B cell (primary cell): ENCODE measurements at regions not wholly inside any gene's neighbourhood (a gene's known extent, or its start where the extent isn't known, plus 50 kb on each side); places are given as distances from the start of the nearest gene placed in this dataset.

Experiments
- ATAC-seq: fragments of 200-7000 bp; cut with Tn5 transposase; one replicate; pipeline ENCODE4 v1.10.0; 2021; ENCODE audit warnings: low read depth, mild to moderate bottlenecking, moderate number of reproducible peaks, moderate library complexity
- CTCF ChIA-PET: fragments of 350-600 bp; sonication (Branson Sonifier 250); formaldehyde crosslinking; loops from one replicate; lab custom pipeline; 2021; ENCODE audit warnings: antibody characterized with exemption, inconsistent platforms; lab: Charles Lee
- POLR2A ChIA-PET: fragments of 350-600 bp; sonication (Branson Sonifier 250); formaldehyde crosslinking; loops from one replicate; lab custom pipeline; 2021; ENCODE audit warnings: antibody characterized with exemption; lab: Charles Lee
- DNase-seq: peaks from one replicate; pipeline ENCODE4 v3.0.0; 2013
- H2AFZ ChIP-seq: 2 replicates; pipeline ENCODE4 v1.6.1; 2012; ENCODE audit warnings: mild to moderate bottlenecking, low read depth, low read length; ENCODE audit not compliant: insufficient read depth, poor library complexity, severe bottlenecking
- H3K27ac ChIP-seq, 2 donors: 1 replicate in 1 of 2; 2 replicates in 1 of 2; pipeline ENCODE4 v1.5.1; 2012 to 2013; ENCODE audit warnings: low read length in 2 of 2, mild to moderate bottlenecking in 2 of 2, moderate library complexity in 1 of 2
- H3K27me3 ChIP-seq, 4 experiments: fragments of 200-600 bp in 1 of 4; sonication (generic) in 1 of 4; replicated peaks in 1 of 4; 1 replicate in 2 of 4; 2 replicates in 2 of 4; pipeline versions ENCODE4 v1.6.1 to v1.7.0; 2013 to 2016; ENCODE audit warnings: low read length in 3 of 4, mild to moderate bottlenecking in 2 of 4, mixed read lengths in 1 of 4, moderate library complexity in 1 of 4; ENCODE audit not compliant: insufficient read depth in 4 of 4, control insufficient read depth in 3 of 4; ENCODE audit errors: control extremely low read depth in 1 of 4
- H3K36me3 ChIP-seq, 2 experiments: replicated peaks in 1 of 2; 1 replicate in 1 of 2; 2 replicates in 1 of 2; pipeline versions ENCODE4 v1.6.1 to v1.7.1; 2013; ENCODE audit warnings: low read length in 1 of 2; ENCODE audit not compliant: insufficient read depth in 2 of 2, control insufficient read depth in 1 of 2; ENCODE audit errors: control extremely low read depth in 1 of 2, extremely low read depth in 1 of 2
- H3K4me1 ChIP-seq, 2 donors: fragments of 200-600 bp in 1 of 2; sonication (generic) in 1 of 2; 1 replicate in 1 of 2; 2 replicates in 1 of 2; pipeline versions ENCODE4 v1.5.1 to v1.6.1; 2013 to 2017; ENCODE audit warnings: low read length in 2 of 2; ENCODE audit not compliant: control insufficient read depth in 2 of 2, insufficient read depth in 2 of 2
- H3K4me2 ChIP-seq: replicated peaks from 2 replicates; pipeline ENCODE3; 2012; ENCODE audit warnings: mild to moderate bottlenecking, low read depth, low read length; ENCODE audit not compliant: poor library complexity, severe bottlenecking
- H3K4me3 ChIP-seq, 5 experiments: fragments of 200-600 bp in 1 of 5; sonication (generic) in 1 of 5; 1 replicate in 3 of 5; 2 replicates in 2 of 5; pipeline versions ENCODE4 v1.5.1 to v1.7.0; 2011 to 2016; ENCODE audit warnings: low read length in 4 of 5, mild to moderate bottlenecking in 4 of 5, low read depth in 2 of 5, control low read depth in 1 of 5, moderate library complexity in 1 of 5; ENCODE audit not compliant: insufficient read depth in 1 of 5; ENCODE audit errors: control extremely low read depth in 1 of 5, extremely low read depth in 1 of 5
- H3K79me2 ChIP-seq: fragments of 200-600 bp; sonication (generic); one replicate; pipeline ENCODE4 v1.6.0; 2016; ENCODE audit warnings: low read length; ENCODE audit not compliant: control insufficient read depth, insufficient read depth
- H3K9ac ChIP-seq: fragments of 200-600 bp; sonication (generic); 2 replicates; pipeline ENCODE4 v1.6.1; 2017; ENCODE audit warnings: mild to moderate bottlenecking, low read length, moderate library complexity
- H3K9me3 ChIP-seq, 3 donors: one replicate each; pipeline versions ENCODE4 v1.6.1 to v1.7.1; 2013; ENCODE audit warnings: low read length in 2 of 3; ENCODE audit not compliant: control insufficient read depth in 2 of 3, insufficient read depth in 1 of 3; ENCODE audit errors: control extremely low read depth in 1 of 3
- H4K20me1 ChIP-seq: 2 replicates; pipeline ENCODE4 v1.6.0; 2012; ENCODE audit warnings: mild to moderate bottlenecking, low read length; ENCODE audit not compliant: insufficient read depth, control insufficient read depth, poor library complexity, severe bottlenecking
- H3K27ac Mint-ChIP-seq: one replicate; pipeline ENCODE4 v1.8.0; 2021; ENCODE audit warnings: mixed read lengths
- H3K27me3 Mint-ChIP-seq: one replicate; pipeline ENCODE4 v1.8.0; 2021; ENCODE audit warnings: mixed read lengths
- H3K4me1 Mint-ChIP-seq: one replicate; pipeline ENCODE4 v1.8.0; 2021; ENCODE audit warnings: mixed read lengths
- H3K4me3 Mint-ChIP-seq: one replicate; pipeline ENCODE4 v1.8.0; 2021; ENCODE audit warnings: mixed read lengths
- H3K9me3 Mint-ChIP-seq: one replicate; pipeline ENCODE4 v1.8.0; 2022; ENCODE audit warnings: mixed read lengths; ENCODE audit not compliant: insufficient read depth
- CTCF ChIP-seq: fragments of 200-600 bp; IDR thresholded peaks from one replicate; pipeline ENCODE4 v1.8.0; 2022; ENCODE audit warnings: antibody characterized with exemption, mild to moderate bottlenecking
- EZH2 ChIP-seq: IDR thresholded peaks from 2 replicates; pipeline ENCODE4 v1.6.1; 2012; ENCODE audit warnings: borderline replicate concordance, low read depth, mild to moderate bottlenecking, moderate library complexity, low read length; ENCODE audit not compliant: insufficient read depth, poor library complexity, severe bottlenecking
- WGBS: methylation state at CpG from one replicate; pipeline ENCODE4 v1.1.5; 2013; ENCODE audit warnings: missing lambda C conversion rate; ENCODE audit not compliant: insufficient coverage; 5-methylcytosine and 5-hydroxymethylcytosine counted together
- intact Hi-C: fragments of 100-400 bp; cut with micrococcal nuclease; formaldehyde crosslinking; loops from one replicate; pipeline ENCODE4 v1.10.0; 2022

- Histone ChIP-seq H3K9me3 (no peaks in the 10 kb centered on the region), H3K4me2 (peak overlapping the region; percentile 75), H3K27me3 (no peaks in the 10 kb centered on the region), H3K4me1 (peaks cover 88 to 99% of the 10 kb centered on the region in 2 donors), H4K20me1 (peaks cover 30% of the 10 kb centered on the region), H2AFZ (peak overlapping the region; percentile 3), H3K9ac (peak overlapping the region; percentile 50), H3K27ac (peak overlapping the region; percentile 96 to 97), H3K36me3 (no peaks in the 10 kb centered on the region), H3K4me3 (peak overlapping the region in 4 of 5 experiments; percentile 3 to 52 (median 10)), H3K79me2 (peaks cover 89% of the 10 kb centered on the region)
- intact Hi-C loops = loop anchor here (1.0 to 5.0 kb wide), 3 partner anchors 11 to 81 kb away; partner anchors contain the start of gene PTGR2
- CTCF ChIA-PET = interaction anchor here (0.8 to 11.6 kb wide), 11 partner anchors 11 to 57 kb away, joined by 3 to 220 read pairs (median 6); partner anchors contain the start of gene PNMA1
- POLR2A ChIA-PET = interaction anchor here (0.6 to 4.8 kb wide), 10 partner anchors 11 to 265 kb away, joined by 3 to 183 read pairs (median 6); a partner anchor contains a TSS
- H3K9me3 Mint-ChIP-seq = no peaks in the 10 kb centered on the region
- ATAC-seq (no peak), DNase-seq (no peak)
- peak overlapping the region; percentile 87 for H3K4me3 Mint-ChIP-seq
- peak overlapping the region; percentile 99 for H3K27ac Mint-ChIP-seq
- no peak for TF ChIP-seq CTCF
- TF ChIP-seq EZH2 = no peak
- no peaks in the 10 kb centered on the region for H3K27me3 Mint-ChIP-seq
- WGBS = 67% methylated on average over 5 of the region's 18 CpGs
- peaks cover 80% of the 10 kb centered on the region for H3K4me1 Mint-ChIP-seq
Observed at GRCh38 chr14:73770977-73771847, 57.0 kb upstream of the PNMA1 start.

GRCh38 chr14:73768107-73768506 is 53.9 kb upstream of the PNMA1 start:
- H3K27ac Mint-ChIP-seq = no peak overlapping the region

More at GRCh38 chr14:73768107-73768506, 53.9 kb upstream of the PNMA1 start:
- H3K4me1 ChIP-seq = peaks cover 91 to 99% of the 10 kb centered on the region in 2 donors
- Mint-ChIP-seq H3K27me3 (no peaks in the 10 kb centered on the region), H3K4me1 (peaks cover 82% of the 10 kb centered on the region), H3K9me3 (no peaks in the 10 kb centered on the region), H3K4me3 (no peak overlapping the region)
- intact Hi-C loops = no loop called here
- no CpG with 5 or more reads among the region's 4 CpGs for WGBS
- no peaks in the 10 kb centered on the region for H3K9me3 ChIP-seq
- H2AFZ ChIP-seq = no peak overlapping the region
- H3K4me2 ChIP-seq = peak overlapping the region; percentile 14
- peaks cover 24% of the 10 kb centered on the region for H4K20me1 ChIP-seq
- H3K4me3 ChIP-seq = no peak overlapping the region
- H3K9ac ChIP-seq = no peak overlapping the region
- no peaks in the 10 kb centered on the region for H3K36me3 ChIP-seq
- H3K27me3 ChIP-seq = no peaks in the 10 kb centered on the region
- POLR2A ChIA-PET = interaction anchor here (0.7 kb wide), 1 partner anchor 26 kb away, joined by 3 read pairs; no protein-coding TSS in a partner anchor
- TF ChIP-seq CTCF = no peak
- no peak for TF ChIP-seq EZH2
- no peak for DNase-seq
- H3K27ac ChIP-seq = peak overlapping the region; percentile 96 to 97
- peaks cover 88% of the 10 kb centered on the region for H3K79me2 ChIP-seq
- CTCF ChIA-PET = interaction anchor here (0.5 to 4.3 kb wide), 4 partner anchors 9 to 499 kb away, joined by 3 to 25 read pairs (median 16); a partner anchor contains a TSS
- no peak for ATAC-seq
